K562 (cell line): ENCODE measurements at regions not wholly inside any gene's neighbourhood (a gene's known extent, or its start where the extent isn't known, plus 50 kb on each side); places are given as distances from the start of the nearest gene placed in this dataset.

Experiments
- ATAC-seq: fragments of 200-7000 bp; cut with Tn5 transposase; 3 replicates; pipeline ENCODE4 v1.9.1; 2020; ENCODE audit warnings: moderate library complexity
- BruUV-seq: library from RNA; stranded (reverse); fragments of 400-500 nt; replicated peaks from 2 replicates; lab custom pipeline; 2021; lab: Mats Ljungman, UMichigan
- CTCF ChIA-PET: fragments of 300-600 bp; formaldehyde crosslinking; extraction: SDS; loops from one replicate; lab custom pipeline; 2021; ENCODE audit warnings: low intra/inter-chr PET ratio; lab: Yijun Ruan, JAX
- POLR2A ChIA-PET: fragments of 300-600, 350-650 bp; sonication (Branson Sonifier 250); formaldehyde crosslinking; extraction: SDS; loops from one replicate; lab custom pipeline; 2021; ENCODE audit warnings: antibody characterized with exemption, inconsistent platforms; lab: Yijun Ruan, JAX
- DNase-seq, 4 experiments: peaks; one replicate each; pipeline versions ENCODE4 v3.0.0 to v3.0.0-alpha.2; 2011 to 2018; ENCODE audit warnings: low spot score in 3 of 4, mixed read lengths in 3 of 4; ENCODE audit errors: extremely low read depth in 1 of 4
- FAIRE-seq: peaks from 2 replicates; lab custom pipeline; 2011; peaks lifted over from hg19 to GRCh38; lab: Jason Lieb, UNC
- H2AFZ ChIP-seq: 2 replicates; pipeline ENCODE4 v1.6.0; 2011; ENCODE audit warnings: low read depth, low read length, control low read depth, inconsistent platforms
- H3K27ac ChIP-seq: fragments of 200-600 bp; 3 replicates; pipeline ENCODE4 v1.8.0; 2011; ENCODE audit warnings: low read depth, mild to moderate bottlenecking, control low read depth, inconsistent platforms, low read length, moderate library complexity, mixed read lengths; ENCODE audit errors: extremely low read depth
- H3K27me3 ChIP-seq, 2 experiments: fragments of 300-600 bp in 1 of 2; 2 replicates in 1 of 2; 3 replicates in 1 of 2; pipeline versions ENCODE4 v1.6.0 to v1.8.0; 2011; ENCODE audit warnings: inconsistent platforms in 2 of 2, low read length in 2 of 2, mild to moderate bottlenecking in 1 of 2, mixed read lengths in 1 of 2, moderate library complexity in 1 of 2; ENCODE audit not compliant: control insufficient read depth in 2 of 2, insufficient read depth in 2 of 2
- H3K36me3 ChIP-seq: fragments of 300-600 bp; 3 replicates; pipeline ENCODE4 v1.8.0; 2011; ENCODE audit warnings: mild to moderate bottlenecking, low read length, inconsistent platforms; ENCODE audit not compliant: control insufficient read depth, insufficient read depth
- H3K4me1 ChIP-seq, 2 experiments: fragments of 200-600 bp in 1 of 2; replicated peaks in 1 of 2; 2 replicates in 1 of 2; 3 replicates in 1 of 2; pipeline versions ENCODE4 v1.5.1 to v1.8.0; 2011; ENCODE audit warnings: inconsistent platforms in 2 of 2, low read length in 2 of 2, mild to moderate bottlenecking in 1 of 2, mixed read lengths in 1 of 2, moderate library complexity in 1 of 2; ENCODE audit not compliant: control insufficient read depth in 2 of 2, insufficient read depth in 2 of 2
- H3K4me2 ChIP-seq: 2 replicates; pipeline ENCODE4 v1.6.1; 2011; ENCODE audit warnings: low read length, control low read depth, inconsistent platforms, mixed read lengths; ENCODE audit not compliant: insufficient read depth
- H3K4me3 ChIP-seq: fragments of 200-600 bp; sonication (generic), shearing (Covaris generic); 2 replicates; pipeline ENCODE4 v1.5.1; 2016; ENCODE audit warnings: control low read depth, inconsistent platforms
- H3K79me2 ChIP-seq: fragments of 200-600 bp; 3 replicates; pipeline ENCODE4 v1.8.0; 2011; ENCODE audit warnings: low read length, inconsistent platforms; ENCODE audit not compliant: control insufficient read depth, insufficient read depth
- H3K9ac ChIP-seq, 2 experiments: 2 replicates each; pipeline versions ENCODE4 v1.6.0 to v1.6.1; 2011; ENCODE audit warnings: low read depth in 2 of 2, low read length in 2 of 2, control low read depth in 1 of 2, inconsistent platforms in 1 of 2, mild to moderate bottlenecking in 1 of 2, mixed read lengths in 1 of 2; ENCODE audit not compliant: insufficient read depth in 1 of 2
- H3K9me1 ChIP-seq: one replicate; pipeline ENCODE4 v1.6.0; 2011; ENCODE audit warnings: inconsistent platforms, mild to moderate bottlenecking, low read length, moderate library complexity; ENCODE audit not compliant: control insufficient read depth, insufficient read depth
- H3K9me3 ChIP-seq: replicated peaks from 2 replicates; pipeline ENCODE4 v1.5.1; 2011; ENCODE audit warnings: low read depth, low read length, inconsistent platforms; ENCODE audit not compliant: control insufficient read depth, insufficient read depth
- H4K20me1 ChIP-seq: replicated peaks from 2 replicates; pipeline ENCODE4 v1.6.1; 2011; ENCODE audit warnings: low read length, inconsistent platforms, mixed read lengths; ENCODE audit not compliant: control insufficient read depth, insufficient read depth
- CBFA2T2 ChIP-seq: fragments of 450-650 bp; conservative IDR thresholded peaks from 2 replicates; pipeline ENCODE4 v1.6.1; 2017; ENCODE audit warnings: mild to moderate bottlenecking
- FUS ChIP-seq: fragments of 200-400 bp; formaldehyde crosslinking; optimal IDR thresholded peaks from 2 replicates; pipeline ENCODE3; 2017; ENCODE audit warnings: low read depth, low read length
- HIVEP1 ChIP-seq: fragments of 250-450 bp; sonication (Bioruptor Pico); IDR thresholded peaks from 2 replicates; pipeline ENCODE4 v1.4.0; 2020; ENCODE audit warnings: mild to moderate bottlenecking
- IFI16 ChIP-seq: fragments of 250-450 bp; sonication (Bioruptor Pico); IDR thresholded peaks from 2 replicates; pipeline ENCODE4 v2.1.2; 2022; ENCODE audit warnings: mild to moderate bottlenecking, inconsistent platforms
- NFIC ChIP-seq: fragments of 450-650 bp; IDR thresholded peaks from 2 replicates; pipeline ENCODE4 v1.6.1; 2017; ENCODE audit warnings: mild to moderate bottlenecking, inconsistent platforms
- NR3C1 ChIP-seq: sonication (generic); formaldehyde crosslinking; IDR thresholded peaks from 2 replicates; pipeline ENCODE4 v1.8.1; 2022; ENCODE audit warnings: missing genetic modification reagents
- SMARCA5 ChIP-seq: fragments of 450-650 bp; IDR thresholded peaks from 2 replicates; pipeline ENCODE4 v1.6.1; 2016
- UBTF ChIP-seq, 2 experiments: IDR thresholded peaks; 2 replicates each; pipeline ENCODE4 v1.6.1; 2012; ENCODE audit warnings: improper control_type of control experiment in 2 of 2, low read depth in 2 of 2, low read length in 2 of 2, borderline replicate concordance in 1 of 2
- XRCC3 ChIP-seq: fragments of 450-650 bp; IDR thresholded peaks from 2 replicates; pipeline ENCODE4 v1.6.1; 2017; ENCODE audit warnings: mild to moderate bottlenecking, moderate library complexity
- ZFPM2 ChIP-seq: fragments of 250-450 bp; sonication (Bioruptor Pico); IDR thresholded peaks from 2 replicates; pipeline ENCODE4 v1.5.1; 2022; ENCODE audit warnings: mild to moderate bottlenecking
- ZNF146 ChIP-seq: IDR thresholded peaks from one replicate; pipeline ENCODE4 v1.6.1; 2018; ENCODE audit warnings: missing compliant biosample characterization; ENCODE audit not compliant: unreplicated experiment
- ZNF274 ChIP-seq: IDR thresholded peaks from 2 replicates; pipeline ENCODE4 v1.6.1; 2011; ENCODE audit warnings: low read depth, mild to moderate bottlenecking, low read length, moderate library complexity, borderline replicate concordance
- WGBS: fragments of 100-300 bp; shearing (Covaris generic); methylation state at CpG from one replicate; pipeline ENCODE4 v1.1.6; 2016; ENCODE audit warnings: low coverage, mixed read lengths; ENCODE audit not compliant: insufficient coverage; ENCODE audit errors: missing lambda C conversion rate; 5-methylcytosine and 5-hydroxymethylcytosine counted together
- in situ Hi-C: fragments of 300-500 bp; cut with MboI; formaldehyde crosslinking; loops from 4 replicates; pipeline ENCODE4 v1.15.0; 2018; ENCODE audit warnings: inconsistent platforms, mixed read lengths
- intact Hi-C: fragments of 100-400 bp; cut with micrococcal nuclease; formaldehyde crosslinking; loops from 2 replicates; pipeline ENCODE4 v1.14.2; 2022

DNA sequence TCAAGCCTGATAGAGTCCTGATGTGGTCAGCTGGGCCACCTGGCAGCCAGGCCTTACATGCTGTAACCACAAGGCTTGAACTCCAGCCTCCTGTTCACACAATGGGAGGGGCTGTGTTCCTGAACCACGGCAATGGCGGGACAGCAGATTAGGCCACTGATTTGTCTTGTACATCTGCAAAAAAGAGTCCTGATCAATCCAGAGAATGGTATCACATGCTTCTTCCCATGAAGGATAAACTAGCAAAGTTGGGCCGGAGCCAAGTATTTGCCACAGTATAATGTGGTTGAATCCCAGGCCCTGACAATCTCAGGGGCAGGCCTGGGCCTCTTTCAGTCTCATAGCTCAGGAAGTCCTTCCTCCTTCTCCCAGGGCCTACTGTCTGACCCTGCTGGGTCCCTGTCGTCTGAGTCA is 2182.5 kb upstream of the AGA start:
- H3K27me3 ChIP-seq = no peaks in the 10 kb centered on the region
- no peak overlapping the region for H2AFZ ChIP-seq
- H3K36me3 ChIP-seq = no peaks in the 10 kb centered on the region
- BruUV-seq = no TSS peak
- no peak overlapping the region for H3K4me2 ChIP-seq
- H3K4me1 ChIP-seq = no peaks in the 10 kb centered on the region
- H3K9me3 ChIP-seq = no peaks in the 10 kb centered on the region
- ATAC-seq = no peak
- in situ Hi-C loops (no loop called here), intact Hi-C loops (no loop called here)
- no peaks in the 10 kb centered on the region for H3K9me1 ChIP-seq
- H3K79me2 ChIP-seq = no peaks in the 10 kb centered on the region
- 3% methylated on average over 4 of the region's 4 CpGs for WGBS
- no peak for FAIRE-seq
- no peak for TF ChIP-seq UBTF (IDR thresholded peaks at IDR 0.05; ENCODE audit: borderline replicate concordance in 1 of 2, low read depth in 2 of 2, low read length in 2 of 2)
- peak; percentile 21; the same call in 1 of the 2 replicates for TF ChIP-seq NFIC
- no peak overlapping the region for H3K4me3 ChIP-seq
- ChIA-PET CTCF (no interaction called here), POLR2A (no interaction called here)
- H3K9ac ChIP-seq = no peak overlapping the region
- H3K27ac ChIP-seq = no peak overlapping the region
- H4K20me1 ChIP-seq = no peaks in the 10 kb centered on the region
- peak in 1 of 4 experiments; percentile 1 for DNase-seq

DNA sequence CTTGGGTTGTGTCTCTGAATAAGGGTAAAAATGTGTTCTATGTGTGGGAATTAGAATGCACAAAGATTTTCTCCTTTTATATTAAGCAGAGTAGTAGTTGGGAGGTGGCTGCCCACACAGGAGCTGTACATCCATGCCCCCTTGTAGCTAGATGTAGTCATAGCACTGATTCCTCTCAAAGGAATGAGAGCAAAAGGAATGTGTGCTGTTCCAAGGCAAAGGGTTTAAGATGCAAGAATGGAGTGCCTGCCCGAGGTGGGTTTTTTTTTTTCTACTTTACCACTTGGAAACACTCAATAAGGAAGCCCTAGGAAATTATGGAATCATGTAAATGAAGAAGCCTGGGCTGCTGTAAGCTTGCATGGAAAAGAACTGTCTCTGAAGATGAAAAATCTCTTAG is 2183.2 kb upstream of the AGA start:
- Histone ChIP-seq H3K4me3 (no peak overlapping the region), H3K36me3 (no peaks in the 10 kb centered on the region), H3K4me2 (no peak overlapping the region), H4K20me1 (no peaks in the 10 kb centered on the region), H3K9ac (no peak overlapping the region), H3K9me1 (no peaks in the 10 kb centered on the region), H2AFZ (no peak overlapping the region), H3K9me3 (no peaks in the 10 kb centered on the region), H3K79me2 (no peaks in the 10 kb centered on the region), H3K27me3 (no peaks in the 10 kb centered on the region), H3K4me1 (no peaks in the 10 kb centered on the region), H3K27ac (no peak overlapping the region)
- POLR2A ChIA-PET = no interaction called here
- intact Hi-C loops = no loop called here
- TF ChIP-seq NR3C1 = no peak
- TF ChIP-seq XRCC3 = no peak
- TF ChIP-seq SMARCA5 = no peak
- no peak for TF ChIP-seq ZNF274
- no peak for TF ChIP-seq ZFPM2 (CRISPR knock-in tag)
- no peak for TF ChIP-seq CBFA2T2
- no peak for TF ChIP-seq ZNF146 (CRISPR knock-in tag)
- TF ChIP-seq FUS = no peak
- no peak for TF ChIP-seq HIVEP1
- no peak for TF ChIP-seq IFI16 (CRISPR knock-in tag)
- CTCF ChIA-PET = no interaction called here
- no peak for DNase-seq
- no TSS peak for BruUV-seq
- 0% methylated on average over 1 of the region's 1 CpG for WGBS
- FAIRE-seq = no peak
- no peak for ATAC-seq
- in situ Hi-C loops = no loop called here
